ENCODE measurements at regions not wholly inside any gene's neighbourhood (a gene's known extent, or its start where the extent isn't known, plus 50 kb on each side); places are given as distances from the start of the nearest gene placed in this dataset.

DNA sequence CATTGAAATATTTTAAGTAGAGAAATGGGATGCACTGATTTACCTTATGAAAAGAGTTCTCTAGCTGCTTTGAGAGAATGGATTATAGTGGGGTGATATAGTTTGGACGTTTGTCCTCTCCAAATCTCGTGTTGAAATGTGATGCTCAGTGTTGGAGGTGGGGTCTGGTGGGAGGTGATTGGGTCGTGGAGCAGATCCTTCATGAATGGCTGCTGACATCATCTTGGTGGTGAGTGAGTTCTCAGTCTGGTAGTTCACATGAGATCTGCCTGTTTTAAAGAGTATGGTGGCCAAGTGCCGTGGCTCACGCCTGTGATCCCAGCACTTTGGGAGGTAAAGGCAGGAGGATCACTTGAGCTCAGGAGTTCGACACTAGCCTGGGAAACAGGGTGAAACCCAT is 58.7 kb upstream of the SH3RF3 start:
- Histone ChIP-seq H3K4me3 (ENCODE audit: low read depth in 1 of 2, low read length in 2 of 2) (no peak overlapping the region), H3K27me3 (ENCODE audit: control insufficient read depth in 1 of 2, insufficient read depth in 2 of 2, low read length in 2 of 2) (peaks cover 0 to 2% of the 10 kb centered on the region in 2 donors), H3K9me3 (ENCODE audit: control insufficient read depth in 2 of 2, insufficient read depth in 1 of 2, low read depth in 1 of 2, low read length in 1 of 2) (peaks cover 0 to 2% of the 10 kb centered on the region in 2 donors), H3K27ac (ENCODE audit: low read depth in 2 of 2, low read length in 1 of 2) (peak overlapping the region in 1 of 2 donors; percentile 17), H3K4me1 (ENCODE audit: control insufficient read depth in 2 of 2, insufficient read depth in 2 of 2, low read length in 1 of 2) (peaks cover 0 to 4% of the 10 kb centered on the region in 2 donors), H3K36me3 (ENCODE audit: control insufficient read depth in 2 of 2, insufficient read depth in 2 of 2, low read length in 1 of 2) (no peaks in the 10 kb centered on the region)
- WGBS, 2 donors, result 60 to 61% methylated on average over 6 of the region's 6 CpGs

DNA sequence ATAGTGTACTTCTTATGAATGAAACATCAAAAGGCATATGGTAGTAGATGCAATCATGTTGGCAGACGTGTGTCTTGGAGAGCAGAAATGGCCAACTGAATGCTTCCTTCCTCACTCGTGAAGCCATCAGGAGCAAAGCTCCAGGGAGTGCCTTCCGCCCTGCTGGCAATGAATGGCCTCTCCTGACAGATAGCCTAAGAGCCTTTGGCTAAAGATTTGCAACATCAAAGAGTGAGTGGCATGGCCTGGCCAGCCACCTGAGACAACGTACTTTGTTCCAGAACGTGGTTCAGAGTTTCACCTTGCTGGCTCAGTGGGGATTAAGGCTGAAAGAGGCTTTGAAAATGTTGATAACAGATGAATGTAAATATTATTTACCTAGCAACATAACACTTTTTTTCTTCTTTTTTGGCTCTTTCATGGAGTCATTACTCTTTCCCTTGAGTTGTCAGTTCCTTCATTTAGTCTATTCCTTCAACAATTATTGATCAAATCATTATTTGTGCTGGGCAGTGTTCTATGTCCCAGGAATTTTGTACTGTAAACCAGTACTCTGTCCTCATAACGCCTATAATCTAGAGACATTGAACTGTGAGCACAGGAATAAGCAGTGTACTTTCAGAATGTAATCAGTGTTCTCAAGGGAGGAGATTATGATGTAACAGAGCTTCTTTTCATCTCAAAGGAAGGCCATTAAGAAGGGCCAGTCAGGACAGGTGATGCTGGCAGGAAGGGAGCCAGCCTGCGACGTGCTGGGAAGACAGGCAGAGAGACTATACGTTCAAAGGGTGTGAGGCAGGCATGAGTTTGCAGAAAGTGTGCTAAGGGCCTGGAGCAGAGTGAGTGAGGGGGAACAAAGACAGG is 59.4 kb upstream of the SH3RF3 start:
- H3K27me3 ChIP-seq (ENCODE audit: control insufficient read depth in 1 of 2, insufficient read depth in 2 of 2, low read length in 2 of 2), result peaks cover 0 to 2% of the 10 kb centered on the region in 2 donors
- no peaks in the 10 kb centered on the region for H3K36me3 ChIP-seq (ENCODE audit: control insufficient read depth in 2 of 2, insufficient read depth in 2 of 2, low read length in 1 of 2)
- H3K4me1 ChIP-seq (ENCODE audit: control insufficient read depth in 2 of 2, insufficient read depth in 2 of 2, low read length in 1 of 2), result peaks cover 0 to 4% of the 10 kb centered on the region in 2 donors
- 37 to 48% methylated on average over 9 of the region's 9 CpGs for whole genome bisulfite sequencing, 2 donors
- peak overlapping the region; percentile 4 to 73 for H3K27ac ChIP-seq (ENCODE audit: low read depth in 2 of 2, low read length in 1 of 2)
- H3K9me3 ChIP-seq (ENCODE audit: control insufficient read depth in 2 of 2, insufficient read depth in 1 of 2, low read depth in 1 of 2, low read length in 1 of 2), result peaks cover 0 to 2% of the 10 kb centered on the region in 2 donors
- H3K4me3 ChIP-seq (ENCODE audit: low read depth in 1 of 2, low read length in 2 of 2), result no peak overlapping the region

DNA sequence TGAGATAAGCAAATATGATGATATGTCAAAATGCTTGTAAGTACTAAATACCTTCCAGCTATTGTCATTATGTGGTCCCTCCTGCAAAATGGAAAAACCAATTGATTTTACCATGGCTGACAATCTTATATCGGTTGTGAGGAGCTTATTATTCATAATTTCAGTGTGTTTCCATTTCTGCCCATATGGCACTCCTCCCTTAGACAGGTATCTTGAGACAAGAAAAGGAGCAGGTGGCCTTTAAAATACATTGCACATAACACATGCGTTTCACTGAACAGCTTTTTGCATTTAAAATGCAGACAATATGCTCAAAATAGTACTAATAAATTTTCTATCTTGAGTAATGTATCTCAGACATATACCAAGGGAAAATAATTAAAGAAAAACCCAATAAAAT is 60.2 kb upstream of the SH3RF3 start:
- no peaks in the 10 kb centered on the region for H3K36me3 ChIP-seq (ENCODE audit: control insufficient read depth in 2 of 2, insufficient read depth in 2 of 2, low read length in 1 of 2)
- peaks cover 0 to 2% of the 10 kb centered on the region in 2 donors for H3K27me3 ChIP-seq (ENCODE audit: control insufficient read depth in 1 of 2, insufficient read depth in 2 of 2, low read length in 2 of 2)
- H3K9me3 ChIP-seq (ENCODE audit: control insufficient read depth in 2 of 2, insufficient read depth in 1 of 2, low read depth in 1 of 2, low read length in 1 of 2), result peaks cover 0 to 2% of the 10 kb centered on the region in 2 donors
- WGBS, 2 donors, result 52 to 58% methylated on average over 2 of the region's 2 CpGs
- H3K4me3 ChIP-seq (ENCODE audit: low read depth in 1 of 2, low read length in 2 of 2), result no peak overlapping the region
- H3K27ac ChIP-seq (ENCODE audit: low read depth in 2 of 2, low read length in 1 of 2), result no peak overlapping the region
- peaks cover 0 to 4% of the 10 kb centered on the region in 2 donors for H3K4me1 ChIP-seq (ENCODE audit: control insufficient read depth in 2 of 2, insufficient read depth in 2 of 2, low read length in 1 of 2)

- H3K27ac ChIP-seq (ENCODE audit: low read depth in 2 of 2, low read length in 1 of 2), result no peak overlapping the region
- H3K9me3 ChIP-seq (ENCODE audit: control insufficient read depth in 2 of 2, insufficient read depth in 1 of 2, low read depth in 1 of 2, low read length in 1 of 2), result peaks cover 0 to 1% of the 10 kb centered on the region in 2 donors
- WGBS, 2 donors, result 71% methylated on average over 5 of the region's 5 CpGs
Observed at GRCh38 chr2:109067631-109068125, 61.3 kb upstream of the SH3RF3 start.

DNA sequence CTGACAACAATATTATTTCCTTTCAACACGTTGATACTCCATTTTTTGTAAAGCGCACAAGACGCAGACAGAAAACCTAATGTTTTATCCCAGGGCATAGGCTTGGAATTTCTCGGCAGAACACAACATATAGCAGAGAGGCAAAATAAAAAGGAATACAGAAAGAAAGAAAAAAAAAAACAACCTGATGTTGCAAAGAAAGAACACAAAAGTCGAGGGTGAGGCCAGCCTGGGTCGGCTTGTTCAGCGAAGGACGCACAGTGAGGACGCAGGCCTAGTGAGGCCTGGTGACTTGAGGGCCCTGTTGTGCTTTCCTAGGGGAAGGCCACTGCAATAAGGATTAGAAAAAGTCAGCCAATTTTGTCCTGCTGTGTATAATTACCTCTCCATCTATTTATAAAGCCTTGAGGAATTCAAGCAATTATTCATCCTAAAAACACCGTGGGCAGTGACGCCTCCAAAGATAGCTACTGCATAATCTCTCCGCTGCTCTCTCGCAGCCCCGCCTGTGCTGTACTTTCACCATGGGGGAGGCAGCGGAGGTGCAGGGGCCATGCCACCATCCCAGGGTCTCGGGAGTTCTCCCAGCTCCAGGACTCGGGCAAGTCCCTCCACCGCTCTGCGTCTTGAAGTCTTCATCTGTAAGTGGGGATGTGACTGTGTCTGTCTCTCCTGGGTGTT is 61.9 kb upstream of the SH3RF3 start:
- Histone ChIP-seq H3K4me1 (ENCODE audit: control insufficient read depth in 2 of 2, insufficient read depth in 2 of 2, low read length in 1 of 2) (peaks cover 0 to 7% of the 10 kb centered on the region in 2 donors), H3K27ac (ENCODE audit: low read depth in 2 of 2, low read length in 1 of 2) (no peak overlapping the region), H3K9me3 (ENCODE audit: control insufficient read depth in 2 of 2, insufficient read depth in 1 of 2, low read depth in 1 of 2, low read length in 1 of 2) (no peaks in the 10 kb centered on the region), H3K27me3 (ENCODE audit: control insufficient read depth in 1 of 2, insufficient read depth in 2 of 2, low read length in 2 of 2) (peaks cover 0 to under 1% of the 10 kb centered on the region in 2 donors), H3K36me3 (ENCODE audit: control insufficient read depth in 2 of 2, insufficient read depth in 2 of 2, low read length in 1 of 2) (no peaks in the 10 kb centered on the region), H3K4me3 (ENCODE audit: low read depth in 1 of 2, low read length in 2 of 2) (no peak overlapping the region)
- 78 to 79% methylated on average over 19 of the region's 19 CpGs for WGBS, 2 donors

More at GRCh38 chr2:109067631-109068125, 61.3 kb upstream of the SH3RF3 start:
- H3K4me3 ChIP-seq (ENCODE audit: low read depth in 1 of 2, low read length in 2 of 2), result no peak overlapping the region
- no peaks in the 10 kb centered on the region for H3K36me3 ChIP-seq (ENCODE audit: control insufficient read depth in 2 of 2, insufficient read depth in 2 of 2, low read length in 1 of 2)
- peaks cover 0 to 2% of the 10 kb centered on the region in 2 donors for H3K27me3 ChIP-seq (ENCODE audit: control insufficient read depth in 1 of 2, insufficient read depth in 2 of 2, low read length in 2 of 2)
- peaks cover 0 to 7% of the 10 kb centered on the region in 2 donors for H3K4me1 ChIP-seq (ENCODE audit: control insufficient read depth in 2 of 2, insufficient read depth in 2 of 2, low read length in 1 of 2)

GRCh38 chr2:109066501-109066900 is 62.5 kb upstream of the SH3RF3 start:
- 94 to 98% methylated on average over 7 of the region's 7 CpGs for WGBS, 2 donors
- Histone ChIP-seq H3K27me3 (ENCODE audit: control insufficient read depth in 1 of 2, insufficient read depth in 2 of 2, low read length in 2 of 2) (no peaks in the 10 kb centered on the region), H3K4me1 (ENCODE audit: control insufficient read depth in 2 of 2, insufficient read depth in 2 of 2, low read length in 1 of 2) (peaks cover 0 to 7% of the 10 kb centered on the region in 2 donors), H3K4me3 (ENCODE audit: low read depth in 1 of 2, low read length in 2 of 2) (no peak overlapping the region), H3K9me3 (ENCODE audit: control insufficient read depth in 2 of 2, insufficient read depth in 1 of 2, low read depth in 1 of 2, low read length in 1 of 2) (no peaks in the 10 kb centered on the region), H3K36me3 (ENCODE audit: control insufficient read depth in 2 of 2, insufficient read depth in 2 of 2, low read length in 1 of 2) (no peaks in the 10 kb centered on the region), H3K27ac (ENCODE audit: low read depth in 2 of 2, low read length in 1 of 2) (no peak overlapping the region)

GRCh38 chr2:109065391-109065734 is 63.6 kb upstream of the SH3RF3 start:
- Histone ChIP-seq H3K4me1 (ENCODE audit: control insufficient read depth in 2 of 2, insufficient read depth in 2 of 2, low read length in 1 of 2) (peaks cover 0 to 7% of the 10 kb centered on the region in 2 donors), H3K36me3 (ENCODE audit: control insufficient read depth in 2 of 2, insufficient read depth in 2 of 2, low read length in 1 of 2) (no peaks in the 10 kb centered on the region), H3K27me3 (ENCODE audit: control insufficient read depth in 1 of 2, insufficient read depth in 2 of 2, low read length in 2 of 2) (no peaks in the 10 kb centered on the region), H3K27ac (ENCODE audit: low read depth in 2 of 2, low read length in 1 of 2) (no peak overlapping the region), H3K4me3 (ENCODE audit: low read depth in 1 of 2, low read length in 2 of 2) (no peak overlapping the region), H3K9me3 (ENCODE audit: control insufficient read depth in 2 of 2, insufficient read depth in 1 of 2, low read depth in 1 of 2, low read length in 1 of 2) (no peaks in the 10 kb centered on the region)
- 45 to 54% methylated on average over 7 of the region's 7 CpGs for WGBS, 2 donors

GRCh38 chr2:109064660-109065390 is 64.2 kb upstream of the SH3RF3 start:
- no peak overlapping the region for H3K4me3 ChIP-seq (ENCODE audit: low read depth in 1 of 2, low read length in 2 of 2)
- peaks cover 0 to 7% of the 10 kb centered on the region in 2 donors for H3K4me1 ChIP-seq (ENCODE audit: control insufficient read depth in 2 of 2, insufficient read depth in 2 of 2, low read length in 1 of 2)
- no peaks in the 10 kb centered on the region for H3K9me3 ChIP-seq (ENCODE audit: control insufficient read depth in 2 of 2, insufficient read depth in 1 of 2, low read depth in 1 of 2, low read length in 1 of 2)
- WGBS, 2 donors, result 59 to 61% methylated on average over 4 of the region's 4 CpGs
- no peak overlapping the region for H3K27ac ChIP-seq (ENCODE audit: low read depth in 2 of 2, low read length in 1 of 2)
- no peaks in the 10 kb centered on the region for H3K27me3 ChIP-seq (ENCODE audit: control insufficient read depth in 1 of 2, insufficient read depth in 2 of 2, low read length in 2 of 2)
- H3K36me3 ChIP-seq (ENCODE audit: control insufficient read depth in 2 of 2, insufficient read depth in 2 of 2, low read length in 1 of 2), result no peaks in the 10 kb centered on the region

Measured in esophagus (tissue), 2 donors.